ENCODE measurements at regions not wholly inside any gene's neighbourhood (a gene's known extent, or its start where the extent isn't known, plus 50 kb on each side); places are given as distances from the start of the nearest gene placed in this dataset.

DNA sequence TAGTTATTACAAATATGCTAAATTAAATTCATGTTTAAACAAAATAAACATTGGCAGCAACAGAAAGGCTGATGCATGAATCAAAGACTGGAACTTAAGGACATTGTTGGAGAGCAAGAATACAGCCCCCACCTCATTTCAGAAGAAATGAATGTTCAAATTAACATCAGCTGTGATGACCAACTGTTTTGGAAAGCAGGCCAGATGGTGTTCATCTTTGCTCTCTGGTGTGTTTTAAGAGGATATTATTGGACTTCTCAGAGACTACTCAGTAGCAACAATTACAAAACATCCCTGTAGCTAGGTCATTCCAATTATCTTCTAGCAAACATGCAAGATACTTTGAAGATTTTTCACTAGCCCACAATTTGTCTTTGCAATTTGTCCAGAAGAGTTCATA, 118.6 kb upstream of the DOK5 start:
- Histone ChIP-seq H3K27me3 (replicated peaks) (no peaks in the 10 kb centered on the region), H3K27ac (no peak overlapping the region), H3K36me3 (no peaks in the 10 kb centered on the region), H3K4me3 (no peak overlapping the region), H3K4me1 (replicated peaks) (peaks cover 5% of the 10 kb centered on the region), H3K9me3 (replicated peaks) (no peaks in the 10 kb centered on the region)
- no peak for DNase-seq (ENCODE audit: low read depth in 1 of 2, low spot score in 2 of 2)

DNA sequence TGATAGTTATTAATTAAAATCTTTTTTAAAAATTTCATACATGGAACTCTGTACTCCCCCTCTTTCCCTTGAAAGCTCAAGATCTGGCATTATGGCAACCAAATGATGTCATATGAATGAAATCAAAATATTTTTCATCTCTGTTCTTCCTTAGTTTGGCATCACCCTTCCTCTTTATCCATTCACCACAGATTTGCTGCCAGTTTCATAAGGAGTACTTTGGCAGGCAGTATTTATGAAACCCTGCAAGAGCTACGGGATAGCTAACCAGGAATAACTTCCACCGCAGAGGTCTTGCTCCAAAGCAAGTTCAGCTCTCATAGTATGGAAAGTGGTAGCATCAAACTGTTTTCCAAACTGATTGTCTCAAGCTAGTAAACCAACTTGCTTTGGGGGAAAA, 113.9 kb upstream of the DOK5 start:
- no peak for DNase-seq (ENCODE audit: low read depth in 1 of 2, low spot score in 2 of 2)
- Histone ChIP-seq H3K27ac (no peak overlapping the region), H3K4me3 (no peak overlapping the region)

DNA sequence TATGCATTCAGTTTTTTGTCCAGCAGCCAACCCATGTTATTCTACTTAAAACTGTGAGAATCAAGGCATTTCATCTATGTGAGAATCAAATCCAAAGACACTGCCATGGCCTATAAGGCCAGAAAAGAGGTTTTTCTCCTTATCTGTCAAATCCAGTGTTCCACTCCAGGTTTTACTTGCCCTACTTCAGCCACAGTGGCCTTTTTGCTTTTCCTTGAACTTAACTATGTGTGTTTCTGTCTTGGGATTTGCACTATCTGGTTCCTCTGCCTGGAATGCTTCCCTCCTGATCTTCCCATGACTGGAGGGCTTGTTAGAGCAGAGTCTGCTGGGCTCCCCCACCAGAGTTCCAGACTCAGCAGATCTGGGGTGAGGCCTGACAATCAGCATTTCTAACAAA, 113.1 kb upstream of the DOK5 start:
- Histone ChIP-seq H3K27ac (no peak overlapping the region), H3K36me3 (no peaks in the 10 kb centered on the region), H3K9me3 (replicated peaks) (no peaks in the 10 kb centered on the region), H3K4me1 (replicated peaks) (0 out of 2 replicates have a peak, but pooled peaks cover 3% of the 10 kb centered on the region), H3K27me3 (replicated peaks) (peaks cover 6% of the 10 kb centered on the region), H3K4me3 (no peak overlapping the region)
- no peak for DNase-seq (ENCODE audit: low read depth in 1 of 2, low spot score in 2 of 2)

More for the DNA sequence above, 113.9 kb upstream of the DOK5 start:
- no peaks in the 10 kb centered on the region for H3K36me3 ChIP-seq
- H3K27me3 ChIP-seq (replicated peaks), result peaks cover 6% of the 10 kb centered on the region; the same call in 1 of the 2 replicates
- no peaks in the 10 kb centered on the region for H3K9me3 ChIP-seq (replicated peaks)
- H3K4me1 ChIP-seq (replicated peaks), result no peaks in the 10 kb centered on the region

DNA sequence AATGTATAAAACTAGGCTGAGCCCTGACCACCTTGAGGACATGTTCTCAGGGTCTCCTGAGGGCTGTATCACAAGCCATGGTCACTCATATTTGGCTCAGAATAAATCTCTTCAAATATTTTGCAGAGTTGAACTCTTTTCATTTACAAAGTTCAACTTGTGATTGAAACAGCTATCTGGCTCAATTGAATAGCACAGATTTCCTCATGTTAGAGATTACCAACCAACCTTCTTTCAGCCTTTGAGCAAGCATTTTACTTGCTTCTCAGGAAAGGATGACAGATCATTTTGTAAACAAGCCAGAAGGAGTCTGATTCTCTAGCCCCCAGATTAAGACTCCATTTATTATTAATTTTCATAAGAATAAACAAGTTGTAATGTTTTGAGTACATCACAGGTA, 111.0 kb upstream of the DOK5 start:
- Histone ChIP-seq H3K27ac (no peak overlapping the region), H3K9me3 (replicated peaks) (no peaks in the 10 kb centered on the region), H3K27me3 (replicated peaks) (peaks cover 6% of the 10 kb centered on the region), H3K4me1 (replicated peaks) (0 out of 2 replicates have a peak, but pooled peaks cover 3% of the 10 kb centered on the region), H3K4me3 (no peak overlapping the region), H3K36me3 (no peaks in the 10 kb centered on the region)
- DNase-seq (ENCODE audit: low read depth in 1 of 2, low spot score in 2 of 2), result no peak

DNA sequence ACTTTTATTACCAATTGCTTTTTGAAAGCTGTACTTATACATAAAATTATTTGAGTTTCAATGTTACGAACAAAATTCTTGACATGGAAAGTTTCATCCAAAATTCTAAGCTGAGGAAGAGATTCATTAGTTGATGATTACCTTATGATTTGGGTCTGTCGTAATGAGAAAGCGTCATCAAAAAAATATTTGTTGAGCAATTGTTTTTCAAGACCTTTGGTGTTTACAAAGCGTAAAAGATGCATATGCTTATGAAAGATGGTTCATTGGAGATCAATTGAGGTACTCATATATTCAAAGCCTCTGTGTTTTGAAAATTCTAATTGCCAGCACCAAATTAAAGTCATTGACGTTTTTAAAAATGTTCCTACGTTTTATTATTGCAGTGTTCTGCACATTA, 110.5 kb upstream of the DOK5 start:
- H3K9me3 ChIP-seq (replicated peaks), result no peaks in the 10 kb centered on the region
- H3K4me1 ChIP-seq (replicated peaks), result 0 out of 2 replicates have a peak, but pooled peaks cover 3% of the 10 kb centered on the region
- H3K36me3 ChIP-seq, result no peaks in the 10 kb centered on the region
- DNase-seq (ENCODE audit: low read depth in 1 of 2, low spot score in 2 of 2), result no peak
- H3K4me3 ChIP-seq, result no peak overlapping the region
- H3K27ac ChIP-seq, result no peak overlapping the region
- peaks cover 6% of the 10 kb centered on the region for H3K27me3 ChIP-seq (replicated peaks)

DNA sequence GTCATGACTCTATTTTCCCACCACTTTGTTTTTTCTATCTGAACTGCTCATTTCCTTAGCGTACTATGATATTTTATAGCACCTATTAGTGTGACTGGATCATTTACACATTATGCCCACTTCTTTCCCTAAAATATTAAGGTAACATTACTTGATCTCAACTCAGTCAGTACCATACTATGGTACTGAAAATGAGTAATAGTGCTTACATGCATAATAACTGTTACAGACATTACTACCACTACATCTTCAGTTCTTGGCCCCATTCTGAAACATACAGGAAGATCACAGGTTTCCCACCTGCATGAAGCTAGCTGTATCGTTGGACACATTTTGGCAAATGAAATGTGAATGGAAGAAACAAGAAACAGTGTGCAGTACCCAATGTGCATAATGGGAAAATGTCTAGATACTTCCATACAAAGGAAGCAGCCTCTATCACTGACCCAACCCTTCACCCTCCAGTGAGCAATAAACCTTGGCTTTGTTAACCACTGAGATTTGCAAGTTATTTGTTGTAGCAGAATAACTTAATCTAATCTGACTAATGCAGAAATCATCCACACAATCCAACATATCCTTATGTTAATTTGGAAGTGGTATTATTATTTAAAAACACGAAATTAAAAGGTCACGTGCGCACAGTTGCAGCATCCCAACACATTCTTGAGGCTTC, 108.6 kb upstream of the DOK5 start:
- no peaks in the 10 kb centered on the region for H3K36me3 ChIP-seq
- no peak overlapping the region for H3K4me3 ChIP-seq
- no peak overlapping the region for H3K27ac ChIP-seq
- no peaks in the 10 kb centered on the region for H3K9me3 ChIP-seq (replicated peaks)
- H3K27me3 ChIP-seq (replicated peaks), result peaks cover 10% of the 10 kb centered on the region
- DNase-seq (ENCODE audit: low read depth in 1 of 2, low spot score in 2 of 2), result no peak
- H3K4me1 ChIP-seq (replicated peaks), result 0 out of 2 replicates have a peak, but pooled peaks cover 3% of the 10 kb centered on the region

DNA sequence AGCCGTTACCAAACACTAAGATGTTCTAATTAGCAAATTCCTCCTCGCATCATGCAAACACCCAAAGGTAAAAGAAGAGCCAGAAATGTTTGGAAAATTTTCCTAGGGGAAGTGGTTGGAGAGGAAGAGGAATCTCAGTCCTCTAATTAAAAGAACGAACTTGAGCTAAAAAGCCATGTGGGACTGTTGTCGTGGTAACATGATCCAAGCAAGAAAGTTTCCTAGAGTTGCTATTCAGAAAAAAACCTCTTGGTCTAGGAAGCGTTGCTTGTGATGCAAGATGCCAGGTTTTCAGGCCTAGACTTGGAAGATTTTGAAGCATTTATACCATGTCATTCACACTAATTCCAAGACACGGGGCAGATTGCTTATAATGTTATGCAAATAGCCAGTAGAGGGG, 106.8 kb upstream of the DOK5 start:
- Histone ChIP-seq H3K36me3 (no peaks in the 10 kb centered on the region), H3K4me1 (replicated peaks) (0 out of 2 replicates have a peak, but pooled peaks cover 3% of the 10 kb centered on the region), H3K9me3 (replicated peaks) (no peaks in the 10 kb centered on the region), H3K27ac (no peak overlapping the region), H3K27me3 (replicated peaks) (peaks cover 10% of the 10 kb centered on the region), H3K4me3 (no peak overlapping the region)
- DNase-seq (ENCODE audit: low read depth in 1 of 2, low spot score in 2 of 2), result no peak

DNA sequence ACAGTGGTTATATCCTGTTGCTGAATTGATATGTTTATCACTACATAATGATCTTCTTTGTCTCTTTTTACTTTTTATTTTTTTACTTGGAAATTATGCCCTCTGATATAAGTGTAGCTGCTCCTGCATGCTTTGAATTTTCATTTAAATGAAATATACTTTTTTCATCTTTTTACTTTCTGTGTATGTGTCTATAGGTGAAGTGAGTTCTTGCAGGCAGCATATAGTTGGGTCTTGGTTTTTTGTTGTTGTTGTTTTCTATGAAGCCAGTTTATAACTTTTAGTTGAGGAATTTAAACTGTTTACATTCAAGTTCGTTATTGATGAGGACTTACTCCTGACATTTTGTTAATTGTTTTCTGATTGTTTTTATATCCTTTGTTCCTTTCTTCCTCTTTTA, 103.1 kb upstream of the DOK5 start:
- no peak overlapping the region for H3K27ac ChIP-seq
- peaks cover 4% of the 10 kb centered on the region for H3K27me3 ChIP-seq (replicated peaks)
- H3K9me3 ChIP-seq (replicated peaks), result no peaks in the 10 kb centered on the region
- H3K36me3 ChIP-seq, result no peaks in the 10 kb centered on the region
- DNase-seq (ENCODE audit: low read depth in 1 of 2, low spot score in 2 of 2), result no peak
- no peak overlapping the region for H3K4me3 ChIP-seq
- no peaks in the 10 kb centered on the region for H3K4me1 ChIP-seq (replicated peaks)

DNA sequence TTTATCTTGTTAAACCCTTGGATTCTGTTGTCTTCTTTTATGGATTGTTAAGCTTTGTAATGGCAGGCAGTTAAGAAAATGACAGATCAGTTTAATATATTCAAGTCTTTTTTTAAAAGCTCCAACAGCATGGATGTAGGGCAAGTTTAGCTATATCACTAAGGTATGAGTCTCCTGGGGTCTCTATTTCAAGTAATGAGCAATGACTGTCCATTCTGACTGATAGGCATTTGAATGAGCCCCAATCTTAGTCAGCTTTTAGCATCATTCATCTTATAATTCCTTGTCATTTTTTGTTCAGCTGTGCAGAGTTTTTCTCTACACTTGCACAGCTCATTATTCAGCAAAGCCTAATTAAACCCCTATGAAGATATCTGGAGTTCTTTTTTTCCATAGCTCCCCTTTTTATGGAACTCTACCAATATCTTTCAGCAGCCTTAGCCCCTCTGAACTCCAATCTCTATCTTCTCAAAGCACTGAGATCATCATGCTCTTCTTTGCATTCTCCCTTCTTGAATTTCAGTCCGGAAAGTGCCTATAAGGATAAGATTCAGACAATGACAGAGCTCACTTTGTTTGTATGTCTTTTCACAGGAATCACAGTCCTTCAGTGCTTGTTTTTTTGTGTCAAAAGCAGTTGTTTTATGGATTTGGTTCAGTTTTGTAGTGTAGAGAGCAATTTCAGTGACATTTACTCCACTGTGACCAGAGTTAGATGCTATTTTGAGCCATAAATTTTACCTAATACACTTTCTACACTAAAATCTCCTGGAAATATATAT, 97.2 kb upstream of the DOK5 start:
- no peaks in the 10 kb centered on the region for H3K27me3 ChIP-seq (replicated peaks)
- H3K9me3 ChIP-seq (replicated peaks), result no peaks in the 10 kb centered on the region
- no peak overlapping the region for H3K4me3 ChIP-seq
- no peak for DNase-seq (ENCODE audit: low read depth in 1 of 2, low spot score in 2 of 2)
- H3K27ac ChIP-seq, result no peak overlapping the region
- H3K36me3 ChIP-seq, result no peaks in the 10 kb centered on the region
- no peaks in the 10 kb centered on the region for H3K4me1 ChIP-seq (replicated peaks)

DNA sequence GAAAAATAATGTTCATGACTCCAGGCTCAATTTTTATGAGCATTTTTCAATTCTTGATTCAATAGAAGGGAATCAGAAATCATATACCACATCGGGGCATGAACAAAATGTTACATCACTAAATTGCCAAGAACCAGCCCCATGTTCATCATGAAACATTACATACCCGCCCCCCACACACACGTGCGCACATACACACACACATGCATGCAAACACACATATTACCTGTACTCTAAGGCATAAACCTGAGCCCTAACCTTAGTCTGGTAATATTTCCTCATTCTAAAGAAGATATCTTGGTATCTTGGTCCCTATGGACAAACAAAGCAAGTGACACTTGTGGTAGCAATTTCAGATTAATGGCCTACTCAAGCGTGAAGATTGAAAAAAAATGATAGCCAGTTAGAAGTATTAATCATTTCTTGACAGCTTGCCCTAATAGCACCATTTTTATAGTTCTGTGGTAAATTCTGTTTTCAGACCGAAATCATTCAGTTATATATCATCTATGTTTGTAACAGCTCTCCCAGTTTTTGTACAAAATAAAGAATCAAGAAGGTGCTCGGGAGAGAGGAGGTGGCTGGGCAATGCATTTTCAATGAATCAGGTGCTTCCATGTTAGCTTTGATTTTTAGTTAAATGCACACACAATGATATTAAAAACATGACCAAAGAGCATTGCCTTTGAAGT, 95.4 kb upstream of the DOK5 start:
- Histone ChIP-seq H3K36me3 (no peaks in the 10 kb centered on the region), H3K9me3 (replicated peaks) (no peaks in the 10 kb centered on the region), H3K27me3 (replicated peaks) (no peaks in the 10 kb centered on the region), H3K4me1 (replicated peaks) (no peaks in the 10 kb centered on the region), H3K4me3 (no peak overlapping the region), H3K27ac (no peak overlapping the region)
- DNase-seq (ENCODE audit: low read depth in 1 of 2, low spot score in 2 of 2), result no peak

DNA sequence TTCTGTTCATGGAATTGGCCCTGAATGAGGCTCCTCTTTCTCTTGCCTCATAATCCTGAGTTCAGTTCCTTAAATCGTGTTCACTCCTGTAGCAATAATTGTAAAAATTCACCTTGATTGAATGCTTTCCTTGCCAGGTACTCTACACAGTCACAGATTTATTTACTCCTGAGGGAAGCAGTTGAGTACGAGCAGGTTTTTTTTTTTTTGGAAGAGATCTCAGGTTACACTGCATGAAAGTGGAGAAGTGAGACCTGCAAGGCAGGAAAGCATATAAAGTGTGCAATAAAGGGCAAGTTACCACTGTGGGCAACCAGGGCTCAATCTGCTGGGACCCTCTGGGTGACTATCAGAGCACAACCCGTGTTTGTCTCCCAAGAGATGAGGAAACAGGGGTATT, 93.0 kb upstream of the DOK5 start:
- DNase-seq (ENCODE audit: low read depth in 1 of 2, low spot score in 2 of 2), result no peak
- H3K36me3 ChIP-seq, result no peaks in the 10 kb centered on the region
- no peaks in the 10 kb centered on the region; the same call in 1 of the 2 replicates for H3K27me3 ChIP-seq (replicated peaks)
- H3K4me1 ChIP-seq (replicated peaks), result no peaks in the 10 kb centered on the region
- no peak overlapping the region for H3K4me3 ChIP-seq
- H3K9me3 ChIP-seq (replicated peaks), result no peaks in the 10 kb centered on the region
- H3K27ac ChIP-seq, result no peak overlapping the region

DNA sequence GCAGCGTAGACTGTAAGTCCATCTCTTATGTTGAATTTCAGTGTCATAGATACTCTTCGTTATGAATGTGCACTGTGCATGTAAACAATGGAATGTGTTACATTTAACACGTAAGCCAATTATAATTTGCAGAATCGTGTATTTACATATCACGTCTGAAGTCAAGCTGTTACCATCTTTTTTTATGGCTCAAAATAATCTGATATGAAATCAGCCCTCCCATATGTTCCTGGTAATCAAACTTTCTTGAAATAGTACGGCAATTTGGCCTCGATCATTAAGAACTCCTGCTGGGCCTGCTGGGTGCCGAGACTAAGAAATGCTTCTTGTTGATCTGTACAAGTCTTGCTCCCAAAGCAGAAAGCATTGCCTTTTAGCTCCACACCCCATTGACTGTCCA, 89.6 kb upstream of the DOK5 start:
- H3K27me3 ChIP-seq (replicated peaks), result no peaks in the 10 kb centered on the region; the same call in 1 of the 2 replicates
- H3K4me1 ChIP-seq (replicated peaks), result no peaks in the 10 kb centered on the region
- H3K27ac ChIP-seq, result no peak overlapping the region

DNA sequence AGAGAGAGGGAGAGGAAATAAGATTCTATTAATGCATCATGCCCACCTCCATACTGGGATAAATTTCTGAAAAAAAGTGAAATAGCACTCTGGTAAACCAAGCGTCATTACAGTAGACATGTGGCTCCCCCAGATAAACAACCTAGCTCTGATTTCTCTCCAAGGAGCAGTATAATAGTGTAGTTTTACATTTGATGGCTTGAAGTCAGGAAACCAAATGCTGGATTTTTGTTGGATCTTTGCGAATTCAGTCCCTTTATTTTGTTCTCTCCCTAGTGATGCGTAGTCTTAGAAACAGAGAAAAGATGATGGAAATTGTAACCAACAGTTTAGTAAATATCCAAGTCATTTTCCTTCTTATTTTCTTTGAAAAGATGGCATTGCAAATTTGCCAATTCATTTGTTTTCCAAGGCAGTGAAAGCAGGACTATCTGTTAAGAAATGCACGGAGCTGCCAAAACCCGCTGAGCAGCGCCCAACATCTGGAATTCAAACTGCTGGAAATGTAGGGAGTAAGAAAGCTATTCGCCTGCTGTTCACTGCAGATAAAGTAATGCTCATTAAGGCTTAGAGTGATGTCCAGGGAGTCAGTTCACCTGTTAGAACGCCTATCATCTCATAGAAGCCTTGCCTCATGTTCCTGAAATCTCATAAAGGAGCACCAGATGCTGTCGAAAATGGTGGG, 85.7 kb upstream of the DOK5 start:
- DNase-seq (ENCODE audit: low read depth in 1 of 2, low spot score in 2 of 2), result no peak
- Histone ChIP-seq H3K4me3 (no peak overlapping the region), H3K36me3 (no peaks in the 10 kb centered on the region), H3K27me3 (replicated peaks) (no peaks in the 10 kb centered on the region; the same call in none of the 2 replicates), H3K9me3 (replicated peaks) (no peaks in the 10 kb centered on the region), H3K4me1 (replicated peaks) (no peaks in the 10 kb centered on the region), H3K27ac (no peak overlapping the region)

More for the DNA sequence above, 89.6 kb upstream of the DOK5 start:
- no peak for DNase-seq (ENCODE audit: low read depth in 1 of 2, low spot score in 2 of 2)
- Histone ChIP-seq H3K4me3 (no peak overlapping the region), H3K36me3 (no peaks in the 10 kb centered on the region), H3K9me3 (replicated peaks) (no peaks in the 10 kb centered on the region)

Data from SJSA1 (cell line).